OCI-LY1 (cell line): ENCODE measurements at regions not wholly inside any gene's neighbourhood (a gene's known extent, or its start where the extent isn't known, plus 50 kb on each side); places are given as distances from the start of the nearest gene placed in this dataset.

Experiments
- H2AFZ ChIP-seq: fragments of 200-600 bp; sonication (generic), shearing (Covaris generic); 2 replicates; pipeline ENCODE4 v1.6.0; 2014; ENCODE audit warnings: antibody characterized with exemption, mild to moderate bottlenecking, low read length
- H3F3A ChIP-seq: fragments of 200-600 bp; sonication (generic), shearing (Covaris generic); 2 replicates; pipeline ENCODE4 v1.6.0; 2014; ENCODE audit warnings: mild to moderate bottlenecking, antibody characterized with exemption, low read length, moderate library complexity; ENCODE audit not compliant: insufficient read depth
- H3K27ac ChIP-seq: fragments of 200-600 bp; sonication (generic); 2 replicates; pipeline ENCODE4 v1.5.1; 2014; ENCODE audit warnings: low read length, mixed run types, mild to moderate bottlenecking, low read depth; ENCODE audit not compliant: poor library complexity, severe bottlenecking
- H3K27me3 ChIP-seq: fragments of 200-600 bp; sonication (generic); 2 replicates; pipeline ENCODE4 v1.6.0; 2014; ENCODE audit warnings: antibody characterized with exemption, mild to moderate bottlenecking, low read length, moderate library complexity; ENCODE audit not compliant: insufficient read depth
- H3K36me3 ChIP-seq: fragments of 200-600 bp; sonication (generic); 2 replicates; pipeline ENCODE4 v1.6.1; 2014; ENCODE audit warnings: mild to moderate bottlenecking, antibody characterized with exemption, low read length, moderate library complexity, mixed read lengths; ENCODE audit not compliant: insufficient read depth
- H3K4me1 ChIP-seq: fragments of 200-600 bp; sonication (generic); 2 replicates; pipeline ENCODE4 v1.5.1; 2014; ENCODE audit warnings: mild to moderate bottlenecking, low read length, moderate library complexity; ENCODE audit not compliant: insufficient read depth, severe bottlenecking
- H3K4me2 ChIP-seq: fragments of 200-600 bp; sonication (generic), shearing (Covaris generic); 2 replicates; pipeline ENCODE4 v1.6.1; 2014; ENCODE audit warnings: low read length
- H3K4me3 ChIP-seq: fragments of 200-600 bp; sonication (generic); 2 replicates; pipeline ENCODE4 v1.5.1; 2014; ENCODE audit warnings: low read length, low read depth, mild to moderate bottlenecking, mixed read lengths; ENCODE audit not compliant: poor library complexity, severe bottlenecking
- H3K79me2 ChIP-seq: fragments of 200-600 bp; shearing (Covaris generic); 2 replicates; pipeline ENCODE4 v1.6.1; 2016; ENCODE audit warnings: mixed run types, low read length, mixed read lengths; ENCODE audit not compliant: insufficient read depth
- H3K9ac ChIP-seq: fragments of 200-600 bp; sonication (generic), shearing (Covaris generic); 2 replicates; pipeline ENCODE4 v1.6.1; 2014; ENCODE audit warnings: mild to moderate bottlenecking, low read length, mixed read lengths
- H3K9me2 ChIP-seq: fragments of 200-600 bp; sonication (generic), shearing (Covaris generic); 2 replicates; pipeline ENCODE4 v1.6.1; 2014; ENCODE audit warnings: low read depth, mild to moderate bottlenecking, low read length, mixed read lengths
- H3K9me3 ChIP-seq: fragments of 200-600 bp; shearing (Covaris generic); 2 replicates; pipeline ENCODE4 v1.6.1; 2014; ENCODE audit warnings: low read length, mixed read lengths
- H4K20me1 ChIP-seq: fragments of 200-600 bp; sonication (generic), shearing (Covaris generic); 2 replicates; pipeline ENCODE4 v1.6.0; 2016; ENCODE audit warnings: mild to moderate bottlenecking, low read length; ENCODE audit not compliant: insufficient read depth
- CTCF ChIP-seq: fragments of 200-600 bp; sonication (generic), shearing (Covaris generic); IDR thresholded peaks from 2 replicates; pipeline ENCODE4 v1.5.1; 2017; ENCODE audit warnings: mild to moderate bottlenecking, antibody characterized with exemption, low read length, moderate library complexity, mixed read lengths
- EZH2 ChIP-seq: fragments of 200-600 bp; sonication (generic), shearing (Covaris generic); IDR thresholded peaks from 2 replicates; pipeline ENCODE4 v1.8.0; 2017; ENCODE audit warnings: borderline replicate concordance, mixed run types, mild to moderate bottlenecking, antibody characterized with exemption, low read length, moderate library complexity, mixed read lengths

- TF ChIP-seq CTCF = no peak
- no peak for TF ChIP-seq EZH2
- no peaks in the 10 kb centered on the region for H4K20me1 ChIP-seq
These were observed 116.8 kb upstream of the GATA6 start for GRCh38 chr18:22052405-22053105.

GRCh38 chr18:22055466-22056238, 113.7 kb upstream of the GATA6 start:
- no peaks in the 10 kb centered on the region for H3K9me2 ChIP-seq
- H3K4me1 ChIP-seq = no peaks in the 10 kb centered on the region
- no peaks in the 10 kb centered on the region for H3K79me2 ChIP-seq
- no peak overlapping the region for H3K9ac ChIP-seq
- no peak overlapping the region for H3K4me2 ChIP-seq
- no peak overlapping the region for H3K4me3 ChIP-seq
- no peaks in the 10 kb centered on the region for H3F3A ChIP-seq
- no peaks in the 10 kb centered on the region for H3K36me3 ChIP-seq
- no peak overlapping the region for H3K27ac ChIP-seq
- H3K9me3 ChIP-seq = no peaks in the 10 kb centered on the region
- no peaks in the 10 kb centered on the region for H4K20me1 ChIP-seq
- no peak overlapping the region for H2AFZ ChIP-seq
- TF ChIP-seq CTCF = no peak
- TF ChIP-seq EZH2 = no peak
- H3K27me3 ChIP-seq = no peaks in the 10 kb centered on the region

More at GRCh38 chr18:22052405-22053105, 116.8 kb upstream of the GATA6 start:
- Histone ChIP-seq H3F3A (no peaks in the 10 kb centered on the region), H3K36me3 (no peaks in the 10 kb centered on the region), H3K4me3 (no peak overlapping the region), H2AFZ (no peak overlapping the region), H3K79me2 (no peaks in the 10 kb centered on the region), H3K4me2 (no peak overlapping the region), H3K9me3 (no peaks in the 10 kb centered on the region), H3K27ac (no peak overlapping the region), H3K27me3 (no peaks in the 10 kb centered on the region), H3K4me1 (no peaks in the 10 kb centered on the region), H3K9me2 (no peaks in the 10 kb centered on the region), H3K9ac (no peak overlapping the region)

GRCh38 chr18:22056950-22057349, 112.4 kb upstream of the GATA6 start:
- Histone ChIP-seq H4K20me1 (no peaks in the 10 kb centered on the region), H3F3A (no peaks in the 10 kb centered on the region), H3K9me3 (no peaks in the 10 kb centered on the region), H3K27me3 (no peaks in the 10 kb centered on the region), H3K36me3 (no peaks in the 10 kb centered on the region), H3K79me2 (no peaks in the 10 kb centered on the region), H3K9me2 (no peaks in the 10 kb centered on the region), H3K27ac (no peak overlapping the region), H2AFZ (no peak overlapping the region), H3K4me1 (no peaks in the 10 kb centered on the region), H3K4me2 (no peak overlapping the region), H3K9ac (no peak overlapping the region), H3K4me3 (no peak overlapping the region)
- TF ChIP-seq CTCF (no peak), EZH2 (no peak)
